ENCODE measurements at regions not wholly inside any gene's neighbourhood (a gene's known extent, or its start where the extent isn't known, plus 50 kb on each side); places are given as distances from the start of the nearest gene placed in this dataset.
"Not testable (repeated sequence)": the region's sequence is repeated elsewhere in the genome, so short reads cannot be mapped to it uniquely, and the experiment has no call there.

DNA sequence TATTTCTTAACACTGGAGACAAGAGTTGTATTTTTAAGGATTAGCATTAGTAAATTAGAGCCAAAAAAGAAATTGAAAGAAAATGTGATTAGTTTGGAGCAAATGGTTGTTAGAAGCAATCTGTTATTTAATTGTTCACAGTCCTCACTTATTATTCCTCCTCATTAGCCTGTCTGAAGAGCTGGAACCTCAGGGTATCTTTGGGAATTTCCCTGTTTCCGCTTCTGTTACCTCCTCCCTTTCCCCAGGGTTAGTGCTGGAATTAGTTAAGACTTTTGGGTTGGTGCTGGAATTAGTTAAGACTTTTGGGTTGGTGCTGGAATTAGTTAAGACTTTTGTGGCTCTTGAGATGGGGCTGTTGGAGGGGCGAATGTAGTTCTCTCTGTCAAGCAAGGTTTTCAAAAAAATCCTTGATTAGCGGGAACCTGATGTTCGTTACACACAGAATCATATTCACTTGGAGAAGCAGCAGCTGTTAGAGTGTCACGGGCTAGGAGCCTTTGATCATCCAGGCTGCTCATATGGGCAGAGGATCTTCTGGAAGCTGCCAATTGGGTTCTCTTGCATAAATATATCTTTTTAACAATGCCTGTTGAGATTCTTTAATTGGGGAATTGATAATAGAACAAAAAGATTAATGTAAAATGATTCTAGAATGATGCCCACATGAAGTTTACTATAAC lies 251.0 kb upstream of the NPSR1 start:
- DNase-seq, result no peak

DNA sequence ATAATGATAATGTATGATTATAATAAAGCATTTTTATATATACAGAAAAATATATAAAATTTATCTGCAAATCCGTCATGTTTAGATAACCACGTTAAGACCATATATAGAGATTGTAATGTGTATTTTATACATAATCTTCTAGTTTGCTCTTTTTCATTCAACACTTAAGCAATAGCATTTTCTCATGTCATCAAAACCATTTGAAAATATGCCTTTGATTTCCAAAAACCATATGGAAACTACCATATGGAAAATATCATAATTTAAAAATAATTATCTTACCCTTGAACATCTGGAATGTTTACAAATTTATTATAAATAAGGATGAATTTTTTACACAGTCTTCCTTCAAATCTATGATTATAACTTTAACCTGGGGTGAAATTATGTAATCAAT lies 250.4 kb upstream of the NPSR1 start:
- no peak for DNase-seq

DNA sequence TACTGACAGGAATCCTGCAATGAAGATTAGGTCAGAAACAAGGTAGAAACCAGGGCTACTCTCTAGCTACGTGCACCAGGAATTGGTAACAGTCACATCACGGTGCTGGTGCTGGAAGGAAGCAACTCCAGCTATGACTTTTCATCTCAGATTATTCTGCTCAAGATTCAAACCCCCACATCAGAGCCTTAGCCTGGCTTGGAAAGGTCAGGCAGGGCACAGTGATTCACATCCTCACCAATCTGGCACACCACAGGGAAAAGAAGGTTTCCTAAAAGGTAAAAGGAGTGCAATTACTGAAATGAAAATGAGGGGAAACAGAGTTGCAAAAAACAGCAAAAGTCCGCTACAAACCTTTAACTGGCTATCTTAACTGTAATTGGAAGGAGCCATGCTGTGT lies 240.2 kb upstream of the NPSR1 start:
- DNase-seq, result no peak

DNA sequence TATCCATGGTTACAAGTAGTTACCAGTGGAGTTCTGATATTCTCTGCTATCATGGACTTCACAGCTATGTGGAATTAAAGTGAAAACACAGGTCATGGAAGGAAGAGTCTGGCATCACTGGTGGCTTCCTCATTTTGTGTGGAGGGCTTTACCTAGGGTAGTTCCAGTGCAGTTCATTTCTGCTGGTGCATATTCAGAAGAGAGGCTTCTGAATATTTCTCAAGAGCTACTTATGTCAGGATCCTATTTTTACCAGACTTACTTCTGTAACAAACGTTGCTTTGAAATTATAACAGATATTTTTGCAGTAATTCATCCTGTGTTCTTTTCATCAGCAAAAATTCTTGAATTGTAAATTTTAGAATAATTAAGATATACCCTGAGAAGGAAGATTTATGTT lies 236.5 kb upstream of the NPSR1 start:
- no peak for DNase-seq

DNA sequence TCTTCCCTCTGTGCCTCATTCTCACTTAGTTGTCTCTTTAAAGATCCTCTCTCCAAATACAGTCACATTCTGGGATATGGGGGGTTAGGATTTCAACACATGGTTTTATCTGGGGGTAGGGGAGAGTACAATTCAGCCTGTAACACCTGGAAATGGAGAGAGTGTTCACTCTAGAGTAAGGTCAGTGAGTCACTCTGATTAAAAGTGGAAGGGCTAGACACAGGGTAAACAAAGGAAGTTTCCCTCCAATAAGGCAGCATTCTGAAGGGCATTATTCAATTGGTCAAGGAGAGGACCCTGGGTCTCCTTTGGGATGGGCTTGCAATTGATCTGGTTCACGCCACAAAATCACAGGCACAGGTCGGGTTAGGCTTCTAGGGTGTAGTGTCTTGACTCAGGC lies 232.8 kb upstream of the NPSR1 start:
- DNase-seq, result no peak

DNA sequence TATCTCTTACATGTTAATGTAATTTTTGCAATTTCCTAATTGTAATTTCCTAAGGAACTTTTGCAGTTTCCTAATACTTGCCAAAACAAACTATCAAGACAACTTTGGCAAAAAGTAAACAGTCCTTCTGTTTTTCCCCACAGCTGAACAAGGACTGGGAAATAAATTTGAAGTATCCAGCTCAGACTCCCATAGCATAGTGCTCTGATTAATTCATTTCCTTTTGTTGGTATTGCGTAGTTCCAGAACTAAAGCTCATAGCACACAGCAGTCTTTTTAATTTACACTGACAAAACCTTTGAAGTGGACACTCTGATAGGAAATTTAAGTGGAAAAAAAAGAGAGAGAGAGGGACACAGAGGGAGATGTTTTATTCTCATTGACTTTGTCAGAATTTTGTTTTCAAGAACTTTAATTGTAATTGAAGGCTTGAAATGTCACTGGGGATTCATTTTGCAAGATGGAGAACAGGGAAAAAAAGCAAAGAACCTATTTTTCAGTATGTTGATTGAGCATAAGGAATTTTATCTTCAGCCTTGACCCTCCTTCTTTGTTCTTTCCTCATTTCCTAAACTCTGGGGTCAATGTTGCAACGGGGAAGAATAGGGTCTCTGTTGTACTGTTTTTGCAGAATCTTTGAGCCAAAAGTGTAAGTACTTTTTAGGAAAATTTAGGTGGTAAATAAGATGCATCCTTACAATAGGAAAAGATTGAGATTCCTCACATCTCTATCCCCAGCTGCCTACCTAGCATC lies 232.2 kb upstream of the NPSR1 start:
- DNase-seq, result no peak

DNA sequence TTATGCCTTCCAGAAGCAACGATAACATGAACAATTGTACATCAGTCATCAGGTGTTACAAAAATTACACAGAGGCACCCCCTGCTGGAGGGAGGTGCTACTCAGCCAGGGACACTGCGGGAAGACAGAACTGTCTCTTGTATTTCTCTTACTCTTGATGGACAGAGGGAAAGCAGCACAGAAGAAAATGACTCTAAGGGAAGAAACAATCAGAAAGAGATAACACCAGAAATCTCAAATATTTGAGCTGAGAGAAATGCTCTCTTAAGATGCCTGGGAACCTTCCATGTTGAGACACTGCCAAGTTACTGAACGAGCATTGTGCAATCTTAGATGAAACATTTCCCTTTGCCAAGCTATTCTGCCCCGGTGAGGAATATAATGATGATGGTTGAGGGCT lies 227.6 kb upstream of the NPSR1 start:
- no peak for DNase-seq

DNA sequence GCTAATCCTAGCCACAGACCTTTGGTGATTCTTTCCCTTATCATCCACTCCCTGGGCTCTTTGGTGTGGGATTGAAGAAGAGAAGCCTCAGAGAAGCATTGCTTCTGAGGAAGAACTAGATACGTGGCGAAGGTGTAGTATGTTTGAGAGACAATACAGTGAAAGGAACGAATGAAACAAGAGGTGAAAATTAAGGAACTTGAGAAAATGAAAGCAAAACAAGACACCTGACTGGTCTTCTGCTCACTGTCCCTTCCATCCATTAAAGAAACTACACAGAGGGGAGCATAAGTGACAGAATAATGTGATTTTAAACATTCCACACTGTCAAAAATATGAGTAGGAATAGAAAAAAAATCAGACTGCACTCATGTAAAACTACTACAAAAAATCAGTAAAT lies 219.6 kb upstream of the NPSR1 start:
- no peak for DNase-seq

DNA sequence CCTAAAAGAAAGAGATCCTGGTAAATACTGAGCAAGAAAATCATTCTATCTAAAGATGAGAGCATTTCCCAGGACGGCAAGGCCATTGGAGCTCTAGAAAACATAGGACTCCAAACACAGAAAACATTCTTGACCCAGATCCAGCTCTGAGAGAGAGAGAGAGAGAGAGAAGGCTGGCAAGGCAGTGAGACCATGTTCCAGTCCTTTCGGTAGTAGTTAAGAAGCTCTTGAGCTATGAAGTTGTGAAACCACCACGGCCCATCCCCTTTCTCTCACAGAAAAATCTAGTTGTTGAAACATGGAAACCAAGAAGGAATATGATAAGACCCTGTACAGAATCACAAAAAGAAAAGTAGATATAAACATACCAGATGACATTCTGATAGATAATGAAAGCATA lies 212.4 kb upstream of the NPSR1 start:
- DNase-seq, result no peak

DNA sequence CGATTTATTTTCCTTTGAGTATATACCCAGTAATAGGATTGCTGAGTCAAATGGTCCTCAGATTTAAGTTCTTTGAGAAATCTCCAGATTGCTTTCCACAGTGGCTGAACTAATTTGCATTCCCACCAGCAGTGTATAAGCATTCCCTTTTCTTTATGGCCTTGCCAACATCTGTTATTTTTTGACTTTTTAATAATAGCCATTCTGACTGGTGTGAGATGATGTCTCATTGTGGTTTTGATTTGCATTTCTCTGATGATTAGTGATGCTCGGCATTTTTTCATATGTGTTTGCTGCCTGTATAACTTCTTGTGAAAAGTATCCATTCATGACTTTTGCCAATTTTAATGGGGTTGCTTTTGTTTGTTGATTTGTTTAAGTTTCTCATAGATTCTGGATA lies 209.5 kb upstream of the NPSR1 start:
- DNase-seq, result not testable (repeated sequence)

DNA sequence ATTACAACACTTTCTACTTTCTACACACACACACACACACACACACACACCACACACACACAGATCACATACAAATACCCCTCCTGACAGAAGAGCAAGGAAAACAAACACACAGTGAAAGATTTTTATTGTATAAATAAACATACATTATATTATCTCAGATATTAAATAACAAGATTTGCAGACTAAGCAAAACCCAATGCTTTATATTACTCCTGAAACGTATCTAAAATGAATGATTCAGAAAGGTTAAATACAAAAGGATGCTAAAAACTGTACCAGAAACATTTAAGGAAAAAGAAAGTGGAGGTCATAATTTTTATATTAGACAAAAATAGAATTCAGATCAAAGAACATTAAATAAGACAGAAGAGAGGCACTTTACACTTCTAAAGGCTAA lies 208.3 kb upstream of the NPSR1 start:
- no peak for DNase-seq

DNA sequence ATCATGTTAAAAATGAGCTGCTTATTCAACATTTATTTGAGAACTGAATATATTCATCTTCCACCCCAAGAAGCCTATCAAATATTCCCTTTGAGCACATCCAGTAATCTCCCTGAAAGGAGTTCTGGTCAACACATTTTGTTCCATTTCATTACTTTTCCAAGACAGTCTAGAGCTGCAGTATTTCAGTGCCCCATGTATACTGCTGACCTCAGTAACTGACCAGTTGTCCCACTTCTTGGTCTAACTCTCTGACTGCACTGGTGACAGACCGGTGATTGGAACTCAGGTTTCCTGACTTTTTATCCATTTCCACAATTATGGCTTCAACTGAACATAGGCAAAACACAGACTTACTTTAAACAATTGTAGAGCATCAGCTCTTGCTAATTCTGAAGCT lies 206.8 kb upstream of the NPSR1 start:
- no peak for DNase-seq

DNA sequence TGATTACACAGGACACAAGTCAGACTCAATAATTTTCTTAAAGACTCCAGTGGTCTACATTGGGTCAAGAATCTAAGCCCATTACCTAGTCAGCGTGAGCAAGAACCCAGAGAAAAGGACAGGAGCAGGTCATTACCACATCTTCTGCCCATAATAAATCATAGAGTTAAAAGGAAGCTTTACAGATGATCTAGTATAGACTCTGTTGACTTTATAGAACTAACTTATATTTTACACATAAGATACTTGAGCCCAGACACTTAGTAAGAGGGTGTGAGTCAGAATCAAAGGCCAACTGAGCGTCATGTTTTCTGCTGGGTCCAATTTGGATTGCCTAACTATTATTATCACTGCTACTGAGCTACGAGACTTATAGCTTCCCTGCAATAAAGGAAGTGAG lies 206.1 kb upstream of the NPSR1 start:
- no peak for DNase-seq

DNA sequence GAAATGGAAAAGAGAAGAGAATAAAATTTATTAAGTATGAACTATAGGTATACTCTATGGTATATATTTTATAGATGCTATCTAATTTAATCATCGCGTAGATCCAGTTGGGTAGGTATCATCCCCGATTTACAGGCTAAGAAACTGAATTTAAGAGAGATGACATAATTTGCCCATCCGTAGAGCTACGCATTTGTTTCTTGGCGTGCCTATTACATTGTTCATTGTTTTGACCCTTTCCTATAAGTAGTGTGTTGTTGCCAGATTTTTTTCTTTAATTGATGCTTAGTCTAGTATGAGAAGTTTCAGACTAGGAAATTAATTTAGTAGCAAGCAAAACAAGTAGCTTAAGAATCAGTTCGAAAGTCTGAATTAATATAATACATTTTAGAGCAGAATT lies 205.7 kb upstream of the NPSR1 start:
- DNase-seq, result no peak

DNA sequence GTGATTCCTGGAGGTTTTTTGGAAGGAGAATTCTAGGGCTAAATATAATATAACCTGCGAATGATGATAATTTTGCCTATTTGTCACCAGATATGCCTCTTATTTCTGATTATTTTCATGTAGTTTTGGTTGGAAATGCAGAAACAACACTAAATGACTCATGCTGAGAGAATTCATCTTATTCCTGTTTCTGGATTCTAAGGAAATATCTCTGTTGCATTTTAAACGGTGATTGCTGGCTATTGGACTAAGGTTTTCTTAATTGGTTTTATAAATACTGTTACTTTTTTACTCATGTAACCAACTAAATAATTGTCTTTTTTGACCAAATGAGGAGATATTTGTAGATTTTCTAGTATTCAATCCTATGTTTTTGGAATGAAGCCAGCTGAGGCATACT lies 204.9 kb upstream of the NPSR1 start:
- no peak for DNase-seq

DNA sequence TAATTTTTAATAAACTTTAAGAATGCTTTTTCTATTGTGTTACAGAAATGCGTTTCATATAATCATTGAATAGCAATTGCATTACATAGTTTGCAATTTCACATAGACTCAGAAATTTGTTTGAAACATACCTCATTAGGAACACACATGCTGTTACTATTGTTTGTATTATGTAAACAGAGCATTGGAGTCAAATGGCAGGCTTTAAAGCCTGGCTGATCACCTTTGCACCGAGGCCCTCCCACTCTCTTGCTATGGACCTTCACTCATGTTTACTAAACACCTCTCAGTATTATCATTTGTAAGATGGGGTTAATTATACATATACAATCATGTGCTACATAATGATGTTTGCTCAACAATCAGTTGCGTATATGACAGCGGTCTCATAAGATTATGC lies 203.6 kb upstream of the NPSR1 start:
- DNase-seq, result no peak

DNA sequence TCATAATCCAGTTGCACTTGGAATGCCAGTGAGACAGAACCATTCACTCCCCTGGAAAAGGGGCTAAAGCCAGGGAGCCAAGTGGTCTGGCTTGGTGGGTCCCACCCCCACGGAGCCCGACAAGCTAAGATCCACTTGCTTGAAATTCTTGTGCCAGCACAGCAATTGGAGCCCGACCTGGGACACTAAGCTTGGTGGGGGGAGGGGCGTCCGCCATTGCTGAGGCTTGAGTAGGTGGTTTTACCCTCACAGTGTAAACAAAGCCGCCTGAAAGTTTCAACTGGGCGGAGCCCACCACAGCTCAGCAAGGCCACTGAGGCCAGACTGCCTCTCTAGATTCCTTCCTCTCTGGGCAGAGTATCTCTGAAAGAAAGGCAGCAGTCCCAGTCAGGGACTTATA lies 200.7 kb upstream of the NPSR1 start:
- no peak for DNase-seq

DNA sequence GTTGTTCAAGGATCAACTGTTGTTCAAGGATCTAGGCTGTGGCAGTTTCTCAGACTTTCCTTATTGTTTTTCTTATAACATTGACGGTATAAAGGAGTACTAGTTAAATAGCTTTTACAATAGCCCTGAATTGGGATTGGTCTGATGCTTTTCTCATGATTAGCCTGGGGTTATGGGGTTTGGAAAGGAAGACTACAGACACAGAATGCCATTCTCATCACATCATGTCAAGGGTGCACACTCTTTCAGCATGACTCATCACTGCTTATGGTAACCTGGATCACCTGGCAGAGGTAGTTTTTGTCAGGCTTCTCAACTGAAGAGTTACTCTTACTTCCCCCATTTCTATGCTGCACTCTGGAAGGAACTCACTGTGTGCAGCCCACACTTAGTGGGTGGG lies 194.2 kb upstream of the NPSR1 start:
- DNase-seq, result no peak

DNA sequence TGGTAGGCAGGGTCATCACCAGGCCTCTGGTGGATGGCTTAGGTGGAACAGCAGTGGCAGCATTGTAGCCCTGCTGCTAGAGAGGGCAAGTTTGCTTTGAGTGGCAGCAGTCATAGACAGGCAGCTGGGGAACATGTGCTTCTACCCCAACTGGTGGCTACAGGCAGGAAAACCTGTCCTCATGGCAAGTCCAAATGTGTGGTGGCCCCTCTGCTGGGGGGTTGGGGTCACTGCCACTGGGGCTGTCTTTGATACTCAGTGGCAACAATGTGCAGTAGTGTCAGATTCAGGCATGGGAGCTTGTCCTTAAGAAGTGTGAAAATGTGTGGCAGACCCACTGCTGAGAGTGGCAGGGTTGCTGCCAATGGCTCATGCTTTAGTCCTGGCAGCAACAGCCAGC lies 186.2 kb upstream of the NPSR1 start:
- DNase-seq, result no peak

DNA sequence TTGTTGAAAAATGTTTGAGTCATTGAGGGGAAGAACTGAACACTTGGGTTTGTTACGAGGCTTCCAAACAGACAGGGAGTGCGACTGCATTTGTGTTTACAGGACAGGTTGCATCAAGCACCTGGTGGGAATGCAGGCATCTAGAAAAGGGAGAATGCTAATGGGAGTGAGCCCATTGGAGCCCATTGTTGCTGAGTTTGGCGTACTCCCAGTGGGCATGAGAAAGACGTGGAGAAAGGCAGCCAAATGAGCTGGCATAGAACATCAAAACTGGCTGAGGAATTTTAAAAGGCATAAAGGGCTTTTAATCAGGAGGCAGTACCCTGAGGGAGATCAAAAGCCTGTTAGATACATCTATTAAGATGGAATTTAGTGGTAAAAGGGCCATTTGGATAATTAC lies 171.6 kb upstream of the NPSR1 start:
- no peak for DNase-seq

DNA sequence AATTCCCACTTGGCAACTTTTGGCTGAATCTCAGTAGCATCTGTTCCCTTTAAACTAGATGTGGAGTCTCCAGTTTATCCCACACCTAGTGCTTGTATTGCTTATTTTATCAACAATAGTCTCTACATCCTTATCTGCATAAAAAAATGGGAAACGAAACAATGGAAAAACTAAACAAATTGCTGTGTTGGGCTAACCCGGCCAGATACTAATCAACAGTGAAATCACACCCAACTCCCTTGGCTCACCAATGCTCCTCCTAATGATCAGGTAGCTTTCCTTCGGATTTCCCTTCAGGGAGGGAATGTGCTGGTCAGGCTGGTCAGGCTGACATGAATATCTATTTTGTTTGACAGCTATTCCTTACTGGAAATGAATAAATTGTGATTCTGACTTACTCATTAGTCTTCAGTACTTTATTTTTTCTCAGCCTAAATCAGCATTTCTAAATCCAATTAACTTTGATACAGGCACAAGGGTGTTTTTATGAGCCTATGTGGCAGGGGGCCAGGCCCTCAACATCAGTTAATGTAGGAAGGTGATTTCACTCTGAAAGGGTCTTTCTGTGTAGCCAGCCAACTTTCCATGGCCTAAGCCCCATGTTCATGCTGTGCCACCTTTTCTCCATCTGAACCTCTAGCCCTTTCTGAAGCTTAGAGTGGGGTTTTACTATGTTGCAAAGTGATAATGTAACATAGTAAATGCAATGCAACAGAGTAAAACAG lies 170.5 kb upstream of the NPSR1 start:
- no peak for DNase-seq

DNA sequence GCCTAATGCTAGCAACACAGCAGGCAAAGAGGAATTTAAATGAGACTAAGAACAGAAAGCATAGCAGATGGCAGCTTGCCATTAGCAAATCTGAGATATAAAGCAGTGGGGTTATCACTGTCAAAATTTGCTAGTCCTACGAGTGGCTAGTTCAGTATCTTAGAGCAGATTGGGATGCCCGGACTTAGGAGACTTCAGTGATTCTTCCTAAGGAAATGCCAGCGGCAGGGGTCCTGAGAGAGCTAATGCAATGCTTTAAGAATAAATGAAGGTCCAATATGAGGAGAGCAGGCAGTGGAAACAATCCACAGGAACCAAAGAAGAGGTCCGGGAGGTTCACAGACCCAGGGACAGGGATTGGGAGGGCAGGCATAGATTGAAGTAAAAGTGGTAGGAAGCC lies 169.3 kb upstream of the NPSR1 start:
- peak; percentile 5 for DNase-seq

DNA sequence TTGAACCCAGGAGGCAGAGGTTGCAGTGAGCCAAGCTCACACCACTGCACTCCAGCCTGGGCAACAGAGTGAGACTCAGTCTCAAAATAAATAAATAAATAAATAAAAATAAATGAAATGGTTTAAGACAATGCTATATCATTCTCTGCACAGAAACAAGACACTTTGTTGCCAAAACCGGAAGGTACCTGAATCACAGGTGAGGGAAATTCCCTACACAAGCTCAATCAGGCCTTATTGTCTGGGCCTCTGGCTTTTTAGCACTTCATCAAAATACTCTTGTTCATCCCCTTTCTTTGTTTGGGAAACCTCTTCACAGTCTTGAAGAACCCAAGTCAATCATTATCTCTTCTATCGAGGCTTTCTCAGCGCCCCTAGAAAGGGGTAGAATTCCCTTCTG lies 166.1 kb upstream of the NPSR1 start:
- no peak for DNase-seq

DNA sequence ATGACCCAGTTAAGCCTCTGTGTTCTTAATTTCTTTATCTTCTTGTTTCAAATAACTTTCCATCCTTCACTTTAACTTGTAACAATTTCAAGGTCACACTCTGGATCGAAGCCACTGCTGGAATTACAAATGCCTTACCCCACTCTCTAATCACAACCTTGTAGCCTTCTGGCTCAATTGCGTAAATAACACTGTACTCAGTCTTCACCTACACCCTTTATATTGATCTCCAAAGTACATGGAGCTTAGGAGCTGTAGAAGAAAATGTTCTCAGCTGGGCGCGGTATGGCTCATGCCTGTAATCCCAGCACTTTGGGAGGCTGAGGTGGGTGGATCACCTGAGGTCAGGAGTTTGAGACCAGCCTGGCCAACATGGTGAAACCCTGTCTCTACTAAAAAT lies 164.3 kb upstream of the NPSR1 start:
- no peak for DNase-seq
